Nephron progenitor cell (in vitro differentiated cells): ENCODE measurements at regions not wholly inside any gene's neighbourhood (a gene's known extent, or its start where the extent isn't known, plus 50 kb on each side); places are given as distances from the start of the nearest gene placed in this dataset.

Experiments used
- DNase-seq: peaks from one replicate; pipeline ENCODE4 v3.0.0; 2021
- H3K27ac Mint-ChIP-seq: 2 replicates; pipeline ENCODE4 v1.8.0; 2021; ENCODE audit warnings: mild to moderate bottlenecking, moderate library complexity, mixed read lengths
- H3K27me3 Mint-ChIP-seq: 2 replicates; pipeline ENCODE4 v1.8.0; 2021; ENCODE audit warnings: mild to moderate bottlenecking, low read depth, mixed read lengths; ENCODE audit not compliant: poor library complexity
- H3K36me3 Mint-ChIP-seq: 2 replicates; pipeline ENCODE4 v1.8.0; 2021; ENCODE audit warnings: low read depth, mixed read lengths
- H3K4me1 Mint-ChIP-seq: 2 replicates; pipeline ENCODE4 v1.8.0; 2021; ENCODE audit warnings: mixed read lengths
- H3K4me3 Mint-ChIP-seq: 2 replicates; pipeline ENCODE4 v1.8.0; 2021; ENCODE audit warnings: mild to moderate bottlenecking, moderate library complexity, mixed read lengths
- H3K9me3 Mint-ChIP-seq: 2 replicates; pipeline ENCODE4 v1.8.0; 2021; ENCODE audit warnings: mild to moderate bottlenecking, moderate library complexity, mixed read lengths
- TF ChIP-seq, protein P1 (sequence below): fragments of 200-600 bp; sonication (generic); IDR thresholded peaks from 2 replicates; pipeline ENCODE4 v1.5.0; 2021; ENCODE audit warnings: antibody characterized with exemption

DNA sequence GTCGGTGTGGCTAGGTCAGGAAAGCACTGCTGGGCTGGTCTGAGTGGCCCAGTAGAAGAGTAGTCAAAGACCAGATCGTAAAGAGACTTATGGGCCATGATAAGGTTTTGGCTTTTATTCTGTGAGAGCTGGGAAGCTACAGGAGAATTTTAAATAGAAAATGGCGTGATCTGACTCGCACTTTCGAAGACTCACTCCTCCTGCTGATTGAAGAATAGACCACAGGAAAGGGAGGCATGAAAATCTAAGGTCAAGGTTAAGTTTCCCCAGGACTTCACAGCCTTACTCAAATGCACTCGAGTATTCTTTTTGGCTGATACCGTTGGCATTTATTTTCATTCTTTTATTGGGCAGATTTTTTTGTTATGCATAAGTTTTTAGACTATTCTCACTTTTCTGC is 231.4 kb upstream of the ANKRD50 start:
- Mint-ChIP-seq H3K27ac (no peak overlapping the region), H3K4me1 (peaks cover 16% of the 10 kb centered on the region), H3K36me3 (no peaks in the 10 kb centered on the region), H3K27me3 (no peaks in the 10 kb centered on the region), H3K9me3 (no peaks in the 10 kb centered on the region), H3K4me3 (no peak overlapping the region)
- DNase-seq = no peak
- TF ChIP-seq, protein P1, sequence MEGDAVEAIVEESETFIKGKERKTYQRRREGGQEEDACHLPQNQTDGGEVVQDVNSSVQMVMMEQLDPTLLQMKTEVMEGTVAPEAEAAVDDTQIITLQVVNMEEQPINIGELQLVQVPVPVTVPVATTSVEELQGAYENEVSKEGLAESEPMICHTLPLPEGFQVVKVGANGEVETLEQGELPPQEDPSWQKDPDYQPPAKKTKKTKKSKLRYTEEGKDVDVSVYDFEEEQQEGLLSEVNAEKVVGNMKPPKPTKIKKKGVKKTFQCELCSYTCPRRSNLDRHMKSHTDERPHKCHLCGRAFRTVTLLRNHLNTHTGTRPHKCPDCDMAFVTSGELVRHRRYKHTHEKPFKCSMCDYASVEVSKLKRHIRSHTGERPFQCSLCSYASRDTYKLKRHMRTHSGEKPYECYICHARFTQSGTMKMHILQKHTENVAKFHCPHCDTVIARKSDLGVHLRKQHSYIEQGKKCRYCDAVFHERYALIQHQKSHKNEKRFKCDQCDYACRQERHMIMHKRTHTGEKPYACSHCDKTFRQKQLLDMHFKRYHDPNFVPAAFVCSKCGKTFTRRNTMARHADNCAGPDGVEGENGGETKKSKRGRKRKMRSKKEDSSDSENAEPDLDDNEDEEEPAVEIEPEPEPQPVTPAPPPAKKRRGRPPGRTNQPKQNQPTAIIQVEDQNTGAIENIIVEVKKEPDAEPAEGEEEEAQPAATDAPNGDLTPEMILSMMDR = no peak

DNA sequence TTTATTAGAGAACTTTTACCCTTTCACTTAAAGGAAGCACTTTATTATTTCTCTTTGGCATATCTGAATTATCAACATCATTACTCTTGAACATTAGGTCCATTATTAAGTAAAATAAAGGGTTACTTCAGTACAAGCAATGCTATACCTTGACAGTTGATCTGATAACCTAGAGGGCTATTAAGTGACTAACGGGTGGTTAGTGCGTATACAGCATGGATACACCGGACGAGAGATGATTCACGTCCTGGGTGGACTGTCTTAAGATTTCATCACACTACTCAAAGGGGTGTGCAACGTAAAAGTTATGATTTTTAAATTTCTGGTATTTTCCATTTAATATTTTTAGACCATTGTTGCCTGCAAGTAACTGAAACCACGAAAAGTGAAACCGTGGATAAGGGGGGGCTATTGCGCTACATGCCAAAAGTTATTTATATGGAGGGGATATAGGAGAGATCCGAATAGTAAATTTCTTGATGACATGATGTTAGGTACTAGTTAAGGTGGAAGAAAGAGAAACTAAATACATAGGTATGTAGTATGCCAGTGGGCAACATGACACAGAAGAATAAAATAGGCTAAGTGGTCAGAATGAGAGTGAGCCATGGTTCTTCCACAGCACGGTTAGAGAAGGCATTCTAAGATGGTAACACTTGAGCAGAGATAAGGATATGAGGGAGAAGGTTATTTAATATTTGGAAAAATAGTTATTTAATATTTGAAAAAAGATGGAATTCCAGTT is 230.8 kb upstream of the ANKRD50 start:
- peaks cover 14% of the 10 kb centered on the region for H3K4me1 Mint-ChIP-seq
- no peaks in the 10 kb centered on the region for H3K27me3 Mint-ChIP-seq
- no peak for DNase-seq
- no peak overlapping the region for H3K27ac Mint-ChIP-seq
- H3K36me3 Mint-ChIP-seq = no peaks in the 10 kb centered on the region
- H3K4me3 Mint-ChIP-seq = no peak overlapping the region
- TF ChIP-seq, protein P1 = no peak
- H3K9me3 Mint-ChIP-seq = no peaks in the 10 kb centered on the region

DNA sequence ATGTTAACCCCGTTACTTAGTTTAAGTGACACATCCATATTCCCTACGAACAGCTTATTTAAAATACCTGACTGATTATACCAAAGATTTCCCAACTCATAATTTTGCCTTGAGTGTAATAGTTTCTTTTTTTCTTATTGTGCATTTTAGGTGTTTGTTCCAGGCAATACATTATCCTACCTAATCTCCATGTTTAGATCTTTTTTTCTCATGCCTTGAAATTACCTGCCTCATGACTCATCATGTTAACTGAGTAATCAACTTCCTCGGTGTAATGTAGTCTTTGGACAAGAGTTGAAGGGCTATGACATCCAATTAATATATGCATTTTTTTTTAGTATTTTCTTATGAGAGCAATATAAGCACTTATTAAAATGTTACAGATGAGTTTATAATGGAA is 228.7 kb upstream of the ANKRD50 start:
- no peak for DNase-seq
- H3K9me3 Mint-ChIP-seq = no peaks in the 10 kb centered on the region
- H3K4me1 Mint-ChIP-seq = peaks cover 25% of the 10 kb centered on the region
- TF ChIP-seq, protein P1 = no peak
- no peak overlapping the region for H3K4me3 Mint-ChIP-seq
- no peaks in the 10 kb centered on the region for H3K27me3 Mint-ChIP-seq
- no peak overlapping the region for H3K27ac Mint-ChIP-seq
- H3K36me3 Mint-ChIP-seq = no peaks in the 10 kb centered on the region

DNA sequence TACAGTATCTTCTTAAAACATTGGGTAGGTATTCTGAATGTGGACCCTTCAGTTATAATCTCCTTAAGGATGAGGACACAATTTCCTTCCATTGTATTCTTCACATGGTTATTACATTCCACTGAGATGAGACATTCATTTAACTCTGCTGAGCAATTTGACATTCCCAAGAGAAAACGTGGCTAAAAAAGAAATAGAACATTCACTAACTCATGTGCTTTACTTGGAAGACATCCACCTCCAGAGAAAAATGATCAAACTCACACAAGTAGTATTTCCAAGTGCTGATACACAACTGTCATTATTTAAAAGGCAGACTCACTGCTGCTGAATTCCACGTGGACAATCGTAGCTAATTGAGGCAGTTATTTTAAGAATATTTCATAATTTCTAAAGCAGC is 227.9 kb upstream of the ANKRD50 start:
- DNase-seq = no peak
- no peak overlapping the region for H3K4me3 Mint-ChIP-seq
- no peak overlapping the region for H3K27ac Mint-ChIP-seq
- no peaks in the 10 kb centered on the region for H3K9me3 Mint-ChIP-seq
- peaks cover 34% of the 10 kb centered on the region for H3K4me1 Mint-ChIP-seq
- no peaks in the 10 kb centered on the region for H3K36me3 Mint-ChIP-seq
- TF ChIP-seq, protein P1 = no peak
- H3K27me3 Mint-ChIP-seq = no peaks in the 10 kb centered on the region

DNA sequence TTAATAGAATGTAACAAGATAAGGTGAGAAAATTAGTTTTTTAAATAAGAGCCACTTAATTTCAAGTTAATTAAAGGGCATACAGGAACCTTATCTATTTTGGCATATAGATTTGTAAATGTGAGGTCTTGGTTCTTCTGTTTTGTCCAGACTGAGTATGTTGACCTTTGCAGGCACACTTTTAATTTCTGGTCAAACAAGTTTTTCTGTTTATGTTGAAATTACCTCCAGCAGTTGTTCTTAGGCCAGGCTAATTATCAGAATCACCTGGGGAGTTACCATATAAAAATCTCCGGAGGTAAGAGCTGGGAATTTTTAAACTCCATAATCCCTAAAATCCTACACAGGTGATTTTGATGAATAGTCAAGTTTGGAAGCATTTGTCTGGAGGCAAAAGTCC is 227.4 kb upstream of the ANKRD50 start:
- no peak for DNase-seq
- Mint-ChIP-seq H3K27me3 (no peaks in the 10 kb centered on the region), H3K4me1 (peaks cover 39% of the 10 kb centered on the region), H3K36me3 (no peaks in the 10 kb centered on the region), H3K27ac (no peak overlapping the region), H3K4me3 (no peak overlapping the region), H3K9me3 (no peaks in the 10 kb centered on the region)
- TF ChIP-seq, protein P1 = no peak

DNA sequence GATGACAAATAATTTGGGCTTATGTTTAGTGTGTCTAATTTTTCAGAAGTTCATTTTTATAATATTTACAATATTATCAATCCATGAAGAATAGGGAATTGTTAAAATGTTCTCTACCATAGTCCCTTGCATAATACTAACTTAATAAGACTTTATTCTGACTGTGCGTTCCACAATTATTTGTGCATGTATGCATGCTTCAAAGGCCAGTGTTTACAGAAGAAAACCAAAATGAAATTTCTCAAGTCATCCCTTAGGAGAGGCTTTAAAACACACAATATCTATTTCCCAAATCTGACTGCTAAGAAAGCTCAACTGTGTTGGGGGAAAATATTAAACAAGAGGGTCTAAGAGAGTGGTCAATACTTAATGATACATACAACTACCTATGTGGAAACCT is 226.3 kb upstream of the ANKRD50 start:
- no peaks in the 10 kb centered on the region for H3K27me3 Mint-ChIP-seq
- H3K9me3 Mint-ChIP-seq = no peaks in the 10 kb centered on the region
- H3K4me3 Mint-ChIP-seq = no peak overlapping the region
- DNase-seq = no peak
- peaks cover 48% of the 10 kb centered on the region for H3K4me1 Mint-ChIP-seq
- H3K27ac Mint-ChIP-seq = peak overlapping the region; percentile 73
- TF ChIP-seq, protein P1 = no peak
- H3K36me3 Mint-ChIP-seq = no peaks in the 10 kb centered on the region
